HEK293 (cell line): ENCODE measurements at regions not wholly inside any gene's neighbourhood (a gene's known extent, or its start where the extent isn't known, plus 50 kb on each side); places are given as distances from the start of the nearest gene placed in this dataset.

ENCODE experiments used
- ZNF138 ChIP-seq: fragments of 450-650 bp; formaldehyde crosslinking; IDR thresholded peaks from 2 replicates; pipeline ENCODE4 v1.5.1; 2016; ENCODE audit warnings: missing biosample characterization, missing genetic modification characterization, borderline replicate concordance
- ZNF23 ChIP-seq: fragments of 450-650 bp; formaldehyde crosslinking; IDR thresholded peaks from 2 replicates; pipeline ENCODE4 v1.5.1; 2016; ENCODE audit warnings: missing biosample characterization, missing genetic modification characterization, borderline replicate concordance
- TF ChIP-seq, protein P1 (sequence below): fragments of 450-650 bp; formaldehyde crosslinking; IDR thresholded peaks from 2 replicates; pipeline ENCODE4 v1.5.1; 2016; ENCODE audit warnings: missing biosample characterization, missing genetic modification characterization

DNA sequence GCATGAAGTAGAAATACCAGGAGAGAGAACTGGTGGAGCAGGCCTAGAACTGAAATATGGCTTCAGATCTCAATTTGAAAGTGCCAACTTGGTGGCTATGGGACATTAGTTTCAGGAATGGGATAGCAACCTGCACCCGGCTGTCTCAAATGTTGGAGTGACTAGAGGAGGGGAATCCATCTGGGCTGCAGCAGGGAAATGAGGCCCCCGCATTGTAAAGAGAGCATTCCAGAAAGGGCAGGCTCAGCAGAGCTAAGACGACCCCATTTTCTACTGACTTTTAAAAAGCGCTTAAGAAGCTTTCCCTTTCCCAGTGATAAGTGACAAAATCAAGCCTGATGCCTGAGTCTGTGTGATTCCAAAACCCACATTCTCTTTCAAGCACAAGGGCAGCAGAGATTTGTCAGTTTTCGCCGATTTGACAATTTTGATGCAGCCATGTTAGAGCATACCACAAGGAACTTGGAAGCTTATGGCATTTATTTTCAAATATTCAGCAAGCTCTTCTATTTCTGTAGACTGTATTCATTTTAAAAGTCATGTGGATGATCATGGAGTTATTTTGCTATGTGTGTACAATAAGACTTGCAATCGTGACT is 119.8 kb upstream of the ARHGAP28 start:
- TF ChIP-seq ZNF23 (no peak), ZNF138 (tag by site-specific recombination) (no peak)
- TF ChIP-seq, protein P1, sequence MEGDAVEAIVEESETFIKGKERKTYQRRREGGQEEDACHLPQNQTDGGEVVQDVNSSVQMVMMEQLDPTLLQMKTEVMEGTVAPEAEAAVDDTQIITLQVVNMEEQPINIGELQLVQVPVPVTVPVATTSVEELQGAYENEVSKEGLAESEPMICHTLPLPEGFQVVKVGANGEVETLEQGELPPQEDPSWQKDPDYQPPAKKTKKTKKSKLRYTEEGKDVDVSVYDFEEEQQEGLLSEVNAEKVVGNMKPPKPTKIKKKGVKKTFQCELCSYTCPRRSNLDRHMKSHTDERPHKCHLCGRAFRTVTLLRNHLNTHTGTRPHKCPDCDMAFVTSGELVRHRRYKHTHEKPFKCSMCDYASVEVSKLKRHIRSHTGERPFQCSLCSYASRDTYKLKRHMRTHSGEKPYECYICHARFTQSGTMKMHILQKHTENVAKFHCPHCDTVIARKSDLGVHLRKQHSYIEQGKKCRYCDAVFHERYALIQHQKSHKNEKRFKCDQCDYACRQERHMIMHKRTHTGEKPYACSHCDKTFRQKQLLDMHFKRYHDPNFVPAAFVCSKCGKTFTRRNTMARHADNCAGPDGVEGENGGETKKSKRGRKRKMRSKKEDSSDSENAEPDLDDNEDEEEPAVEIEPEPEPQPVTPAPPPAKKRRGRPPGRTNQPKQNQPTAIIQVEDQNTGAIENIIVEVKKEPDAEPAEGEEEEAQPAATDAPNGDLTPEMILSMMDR (tag by site-specific recombination) = no peak
